ENCODE measurements at regions not wholly inside any gene's neighbourhood (a gene's known extent, or its start where the extent isn't known, plus 50 kb on each side); places are given as distances from the start of the nearest gene placed in this dataset.
"Not testable (repeated sequence)": the region's sequence is repeated elsewhere in the genome, so short reads cannot be mapped to it uniquely, and the experiment has no call there.

- H3K36me3 ChIP-seq (ENCODE audit: control insufficient read depth, insufficient read depth, low read length), result no peaks in the 10 kb centered on the region
- H3K4me3 ChIP-seq (ENCODE audit: extremely low read depth, insufficient read depth, low read length, poor library complexity, severe bottlenecking), result no peak overlapping the region
- H3K27ac ChIP-seq (ENCODE audit: low read depth, low read length, severe bottlenecking), result no peak overlapping the region
- 80 to 83% methylated on average over 2 of the region's 2 CpGs for WGBS, 2 experiments (ENCODE audit: insufficient coverage in 2 of 2)
- H3K9me3 ChIP-seq (ENCODE audit: control insufficient read depth, low read length), result no peaks in the 10 kb centered on the region
- H3K4me1 ChIP-seq (ENCODE audit: control insufficient read depth, insufficient read depth, low read length, poor library complexity, severe bottlenecking), result no peaks in the 10 kb centered on the region
Observed at GRCh38 chr4:20026456-20026855, 225.2 kb upstream of the SLIT2 start.

- Histone ChIP-seq H3K4me1 (ENCODE audit: control insufficient read depth, insufficient read depth, low read length, poor library complexity, severe bottlenecking) (no peaks in the 10 kb centered on the region), H3K9me3 (ENCODE audit: control insufficient read depth, low read length) (no peaks in the 10 kb centered on the region), H3K4me3 (ENCODE audit: extremely low read depth, insufficient read depth, low read length, poor library complexity, severe bottlenecking) (no peak overlapping the region), H3K27ac (ENCODE audit: low read depth, low read length, severe bottlenecking) (no peak overlapping the region), H3K36me3 (ENCODE audit: control insufficient read depth, insufficient read depth, low read length) (no peaks in the 10 kb centered on the region)
- 67% methylated on average over 1 of the region's 2 CpGs; no CpG with 5 or more reads in 1 of the 2 experiments for WGBS, 2 experiments (ENCODE audit: insufficient coverage in 2 of 2)
Observed at GRCh38 chr4:20022471-20022870, 229.2 kb upstream of the SLIT2 start.

- no peaks in the 10 kb centered on the region for H3K9me3 ChIP-seq (ENCODE audit: control insufficient read depth, low read length)
- H3K36me3 ChIP-seq (ENCODE audit: control insufficient read depth, insufficient read depth, low read length), result no peaks in the 10 kb centered on the region
- no peak overlapping the region for H3K4me3 ChIP-seq (ENCODE audit: extremely low read depth, insufficient read depth, low read length, poor library complexity, severe bottlenecking)
- no peak overlapping the region for H3K27ac ChIP-seq (ENCODE audit: low read depth, low read length, severe bottlenecking)
- 86 to 100% methylated on average over 1 of the region's 2 CpGs for WGBS, 2 experiments (ENCODE audit: insufficient coverage in 2 of 2)
- no peaks in the 10 kb centered on the region for H3K4me1 ChIP-seq (ENCODE audit: control insufficient read depth, insufficient read depth, low read length, poor library complexity, severe bottlenecking)
Observed at GRCh38 chr4:20020056-20020455, 231.6 kb upstream of the SLIT2 start.

GRCh38 chr4:20019310-20020015 is 232.2 kb upstream of the SLIT2 start:
- no peaks in the 10 kb centered on the region for H3K9me3 ChIP-seq (ENCODE audit: control insufficient read depth, low read length)
- no CpG with 5 or more reads among the region's 4 CpGs for WGBS, 2 experiments (ENCODE audit: insufficient coverage in 2 of 2)
- H3K4me1 ChIP-seq (ENCODE audit: control insufficient read depth, insufficient read depth, low read length, poor library complexity, severe bottlenecking), result no peaks in the 10 kb centered on the region
- H3K4me3 ChIP-seq (ENCODE audit: extremely low read depth, insufficient read depth, low read length, poor library complexity, severe bottlenecking), result no peak overlapping the region
- H3K27ac ChIP-seq (ENCODE audit: low read depth, low read length, severe bottlenecking), result no peak overlapping the region
- no peaks in the 10 kb centered on the region for H3K36me3 ChIP-seq (ENCODE audit: control insufficient read depth, insufficient read depth, low read length)

DNA sequence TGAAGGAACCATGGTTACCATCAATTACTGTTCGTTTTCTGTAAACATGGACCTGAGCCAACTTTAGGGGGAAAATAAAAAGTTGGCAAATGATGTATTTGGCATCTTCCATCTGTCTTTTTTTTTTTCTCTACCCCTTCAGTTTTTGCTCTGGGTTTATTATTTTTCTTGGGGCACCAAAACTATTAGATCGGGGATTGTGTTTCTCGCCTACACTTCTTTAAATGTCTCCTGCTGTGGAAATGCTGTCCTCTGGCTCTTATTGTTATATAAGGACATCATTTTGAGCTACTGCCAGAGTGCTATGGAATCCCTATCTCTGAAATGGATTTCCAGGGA is 234.0 kb upstream of the SLIT2 start:
- Histone ChIP-seq H3K27ac (ENCODE audit: low read depth, low read length, severe bottlenecking) (no peak overlapping the region), H3K4me1 (ENCODE audit: control insufficient read depth, insufficient read depth, low read length, poor library complexity, severe bottlenecking) (no peaks in the 10 kb centered on the region), H3K36me3 (ENCODE audit: control insufficient read depth, insufficient read depth, low read length) (no peaks in the 10 kb centered on the region), H3K9me3 (ENCODE audit: control insufficient read depth, low read length) (no peaks in the 10 kb centered on the region), H3K4me3 (ENCODE audit: extremely low read depth, insufficient read depth, low read length, poor library complexity, severe bottlenecking) (no peak overlapping the region)
- WGBS, 2 experiments (ENCODE audit: insufficient coverage in 2 of 2), result 100% methylated on average over 2 of the region's 3 CpGs; no CpG with 5 or more reads in 1 of the 2 experiments

- H3K27ac ChIP-seq (ENCODE audit: low read depth, low read length, severe bottlenecking), result no peak overlapping the region
- H3K4me1 ChIP-seq (ENCODE audit: control insufficient read depth, insufficient read depth, low read length, poor library complexity, severe bottlenecking), result no peaks in the 10 kb centered on the region
- no peaks in the 10 kb centered on the region for H3K9me3 ChIP-seq (ENCODE audit: control insufficient read depth, low read length)
- no peaks in the 10 kb centered on the region for H3K36me3 ChIP-seq (ENCODE audit: control insufficient read depth, insufficient read depth, low read length)
- WGBS, 2 experiments (ENCODE audit: insufficient coverage in 2 of 2), result no CpG with 5 or more reads among the region's 1 CpG
- no peak overlapping the region for H3K4me3 ChIP-seq (ENCODE audit: extremely low read depth, insufficient read depth, low read length, poor library complexity, severe bottlenecking)
Observed at GRCh38 chr4:20017070-20017776, 234.5 kb upstream of the SLIT2 start.

- no peak overlapping the region for H3K27ac ChIP-seq (ENCODE audit: low read depth, low read length, severe bottlenecking)
- 100% methylated on average over 2 to 3 of the region's 4 CpGs for WGBS, 2 experiments (ENCODE audit: insufficient coverage in 2 of 2)
- H3K9me3 ChIP-seq (ENCODE audit: control insufficient read depth, low read length), result no peaks in the 10 kb centered on the region
- H3K36me3 ChIP-seq (ENCODE audit: control insufficient read depth, insufficient read depth, low read length), result no peaks in the 10 kb centered on the region
- H3K4me1 ChIP-seq (ENCODE audit: control insufficient read depth, insufficient read depth, low read length, poor library complexity, severe bottlenecking), result no peaks in the 10 kb centered on the region
- no peak overlapping the region for H3K4me3 ChIP-seq (ENCODE audit: extremely low read depth, insufficient read depth, low read length, poor library complexity, severe bottlenecking)
Observed at GRCh38 chr4:20015636-20016224, 236.0 kb upstream of the SLIT2 start.

DNA sequence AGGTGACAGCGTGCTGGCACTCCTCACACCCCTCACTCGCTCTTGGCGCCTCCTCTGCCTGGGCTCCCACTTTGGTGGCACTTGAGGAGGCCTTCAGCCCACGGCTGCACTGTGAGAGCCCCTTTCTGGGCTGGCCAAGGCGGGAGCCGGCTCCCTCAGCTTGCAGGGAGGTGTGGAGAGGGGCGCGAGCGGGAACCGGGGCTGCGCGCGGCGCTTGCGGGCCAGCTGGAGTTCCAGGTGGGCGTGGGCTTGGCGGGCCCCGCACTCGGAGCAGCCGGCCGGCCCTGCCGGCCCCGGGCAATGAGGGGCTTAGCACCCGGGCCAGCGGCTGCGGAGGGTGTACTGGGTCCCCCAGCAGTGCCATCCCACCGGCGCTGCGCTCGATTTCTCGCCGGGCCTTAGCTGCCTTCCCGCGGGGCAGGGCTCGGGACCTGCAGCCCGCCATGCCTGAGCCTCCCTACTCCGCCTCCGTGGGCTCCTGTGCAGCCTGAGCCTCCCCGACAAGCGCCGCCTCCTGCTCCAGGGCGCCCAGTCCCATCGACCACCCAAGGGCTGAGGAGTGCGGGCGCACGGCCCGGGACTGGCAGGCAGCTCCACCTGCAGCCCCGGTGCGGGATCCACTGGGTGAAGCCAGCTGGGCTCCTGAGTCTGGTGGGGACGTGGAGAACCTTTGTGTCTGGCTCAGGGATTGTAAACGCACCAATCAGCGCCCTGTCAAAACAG is 247.7 kb upstream of the SLIT2 start:
- not testable (repeated sequence) for H3K9me3 ChIP-seq (ENCODE audit: control insufficient read depth, low read length); H3K4me1 ChIP-seq (ENCODE audit: control insufficient read depth, insufficient read depth, low read length, poor library complexity, severe bottlenecking); H3K36me3 ChIP-seq (ENCODE audit: control insufficient read depth, insufficient read depth, low read length); H3K27ac ChIP-seq (ENCODE audit: low read depth, low read length, severe bottlenecking); H3K4me3 ChIP-seq (ENCODE audit: extremely low read depth, insufficient read depth, low read length, poor library complexity, severe bottlenecking)
- 96 to 98% methylated on average over 10 to 32 of the region's 52 CpGs for WGBS, 2 experiments (ENCODE audit: insufficient coverage in 2 of 2)

- Histone ChIP-seq H3K27ac (ENCODE audit: low read depth, low read length, severe bottlenecking) (no peak overlapping the region), H3K36me3 (ENCODE audit: control insufficient read depth, insufficient read depth, low read length) (no peaks in the 10 kb centered on the region), H3K4me1 (ENCODE audit: control insufficient read depth, insufficient read depth, low read length, poor library complexity, severe bottlenecking) (no peaks in the 10 kb centered on the region), H3K9me3 (ENCODE audit: control insufficient read depth, low read length) (no peaks in the 10 kb centered on the region), H3K4me3 (ENCODE audit: extremely low read depth, insufficient read depth, low read length, poor library complexity, severe bottlenecking) (no peak overlapping the region)
- WGBS, 2 experiments (ENCODE audit: insufficient coverage in 2 of 2), result no CpG with 5 or more reads among the region's 4 CpGs
Observed at GRCh38 chr4:19999775-20000414, 251.8 kb upstream of the SLIT2 start.

DNA sequence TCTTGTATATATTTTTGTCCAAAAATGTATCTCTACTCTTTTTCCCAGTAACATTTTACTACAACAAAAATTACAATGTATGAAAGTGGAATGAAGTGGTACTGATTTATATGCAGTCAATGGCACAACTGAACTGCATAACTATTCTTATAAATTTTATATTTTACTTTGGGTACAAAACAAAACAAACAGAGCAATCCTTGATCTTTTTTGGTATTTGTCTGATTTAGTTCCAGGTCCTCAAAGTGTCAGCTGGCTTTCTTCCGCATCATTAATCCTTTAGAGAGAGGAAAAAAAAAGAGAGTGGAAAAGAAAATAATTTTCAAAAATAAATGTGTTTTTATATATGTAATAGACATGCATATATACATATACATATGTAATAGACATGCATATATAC is 252.4 kb upstream of the SLIT2 start:
- no peaks in the 10 kb centered on the region for H3K9me3 ChIP-seq (ENCODE audit: control insufficient read depth, low read length)
- no CpG with 5 or more reads among the region's 1 CpG for WGBS, 2 experiments (ENCODE audit: insufficient coverage in 2 of 2)
- no peaks in the 10 kb centered on the region for H3K36me3 ChIP-seq (ENCODE audit: control insufficient read depth, insufficient read depth, low read length)
- no peak overlapping the region for H3K4me3 ChIP-seq (ENCODE audit: extremely low read depth, insufficient read depth, low read length, poor library complexity, severe bottlenecking)
- H3K4me1 ChIP-seq (ENCODE audit: control insufficient read depth, insufficient read depth, low read length, poor library complexity, severe bottlenecking), result no peaks in the 10 kb centered on the region
- no peak overlapping the region for H3K27ac ChIP-seq (ENCODE audit: low read depth, low read length, severe bottlenecking)
